Endothelial cell of umbilical vein (primary cell): ENCODE measurements at regions not wholly inside any gene's neighbourhood (a gene's known extent, or its start where the extent isn't known, plus 50 kb on each side); places are given as distances from the start of the nearest gene placed in this dataset.

ENCODE experiments used
- CTCF ChIP-seq, 2 donors: IDR thresholded peaks; 1 replicate in 1 of 2; 2 replicates in 1 of 2; pipeline ENCODE4 v1.5.1; 2011; ENCODE audit warnings: low read length in 2 of 2, mild to moderate bottlenecking in 2 of 2, moderate library complexity in 2 of 2, control low read depth in 1 of 2, inconsistent platforms in 1 of 2, low read depth in 1 of 2; ENCODE audit not compliant: insufficient read depth in 1 of 2; ENCODE audit errors: extremely low read depth in 1 of 2
- EZH2 ChIP-seq: IDR thresholded peaks from 2 replicates; pipeline ENCODE4 v1.6.1; 2012; ENCODE audit warnings: borderline replicate concordance, low read depth, mild to moderate bottlenecking, moderate library complexity, low read length, inconsistent platforms; ENCODE audit not compliant: severe bottlenecking
- FOS ChIP-seq: IDR thresholded peaks from 2 replicates; pipeline ENCODE4 v1.6.1; 2011; ENCODE audit warnings: mild to moderate bottlenecking, low read length, moderate library complexity, borderline replicate concordance; ENCODE audit not compliant: insufficient read depth
- GATA2 ChIP-seq: IDR thresholded peaks from 2 replicates; pipeline ENCODE4 v1.7.0; 2011; ENCODE audit warnings: low read depth, mild to moderate bottlenecking, moderate library complexity, mixed read lengths, low read length; ENCODE audit not compliant: insufficient read length, insufficient read depth
- JUN ChIP-seq: IDR thresholded peaks from 2 replicates; pipeline ENCODE4 v1.6.1; 2011; ENCODE audit warnings: borderline replicate concordance, low read depth; ENCODE audit not compliant: insufficient read length, insufficient read depth
- MAX ChIP-seq: IDR thresholded peaks from 2 replicates; pipeline ENCODE4 v1.6.1; 2011; ENCODE audit not compliant: insufficient read depth, insufficient read length
- MYC ChIP-seq: IDR thresholded peaks from one replicate; pipeline ENCODE4 v1.6.1; 2011; ENCODE audit warnings: mild to moderate bottlenecking, low read depth, low read length
- POLR2A ChIP-seq: IDR thresholded peaks from 2 replicates; pipeline ENCODE4 v1.6.1; 2012; ENCODE audit warnings: low read depth, mild to moderate bottlenecking, control low read depth, low read length
- POLR2AphosphoS5 ChIP-seq: IDR thresholded peaks from 2 replicates; pipeline ENCODE4 v1.6.1; 2012; ENCODE audit warnings: low read depth, mild to moderate bottlenecking, control low read depth, low read length, moderate library complexity; ENCODE audit not compliant: insufficient read depth

- TF ChIP-seq CTCF (IDR thresholded peaks at IDR 0.05; ENCODE audit: extremely low read depth in 1 of 2, insufficient read depth in 1 of 2, low read depth in 1 of 2, low read length in 2 of 2) (no peak), POLR2A (no peak), MAX (no peak), EZH2 (no peak), POLR2AphosphoS5 (no peak), MYC (no peak), FOS (no peak), GATA2 (no peak), JUN (no peak)
These were observed 97.8 kb upstream of the SLC28A3 start for GRCh38 chr9:84438391-84438790.
